H1 (cell line): ENCODE measurements at regions not wholly inside any gene's neighbourhood (a gene's known extent, or its start where the extent isn't known, plus 50 kb on each side); places are given as distances from the start of the nearest gene placed in this dataset.

Source experiments
- CTCF ChIA-PET: fragments of 300-600 bp; sonication (Branson Sonifier 250); formaldehyde crosslinking; loops from one replicate; lab custom pipeline; 2021; ENCODE audit not compliant: partially characterized antibody; lab: Charles Lee
- POLR2A ChIA-PET: fragments of 300-600 bp; sonication (Branson Sonifier 250); formaldehyde crosslinking; loops from one replicate; lab custom pipeline; 2021; ENCODE audit warnings: inconsistent platforms; ENCODE audit not compliant: partially characterized antibody; lab: Charles Lee
- DNase-seq, 2 experiments: peaks; one replicate each; pipeline versions ENCODE4 v3.0.0 to v3.0.0-alpha.2; 2010 to 2022; ENCODE audit warnings: low spot score in 2 of 2, low read depth in 1 of 2, mixed read lengths in 1 of 2
- FAIRE-seq: peaks from 2 replicates; lab custom pipeline; 2011; peaks lifted over from hg19 to GRCh38; lab: Jason Lieb, UNC
- H2AFZ ChIP-seq: 2 replicates; pipeline ENCODE4 v1.8.1; 2012; ENCODE audit warnings: low read length, inconsistent platforms
- H2AK5ac ChIP-seq: 2 replicates; pipeline ENCODE4 v1.6.1; 2013; ENCODE audit warnings: low read depth, low read length
- H2BK120ac ChIP-seq: replicated peaks from 2 replicates; pipeline ENCODE3; 2013; ENCODE audit warnings: low read depth, low read length, inconsistent platforms
- H2BK12ac ChIP-seq: 2 replicates; pipeline ENCODE4 v1.6.1; 2013; ENCODE audit warnings: low read depth, low read length
- H2BK15ac ChIP-seq: 2 replicates; pipeline ENCODE4 v1.6.1; 2013; ENCODE audit warnings: low read length
- H2BK20ac ChIP-seq: 2 replicates; pipeline ENCODE4 v1.6.1; 2013; ENCODE audit warnings: low read length
- H2BK5ac ChIP-seq: 2 replicates; pipeline ENCODE4 v1.6.1; 2013; ENCODE audit warnings: low read depth, low read length
- H3K14ac ChIP-seq: 2 replicates; pipeline ENCODE4 v1.6.1; 2013; ENCODE audit warnings: inconsistent platforms; ENCODE audit not compliant: insufficient read length
- H3K18ac ChIP-seq: 2 replicates; pipeline ENCODE4 v1.6.1; 2013; ENCODE audit warnings: low read length; ENCODE audit errors: extremely low read depth
- H3K23ac ChIP-seq: 2 replicates; pipeline ENCODE4 v1.6.1; 2013; ENCODE audit warnings: inconsistent platforms; ENCODE audit not compliant: insufficient read length
- H3K23me2 ChIP-seq: 2 replicates; pipeline ENCODE4 v1.6.1; 2013; ENCODE audit warnings: low read depth, low read length
- H3K27ac ChIP-seq: 2 replicates; pipeline ENCODE4 v1.6.1; 2011; ENCODE audit warnings: low read depth, low read length, inconsistent platforms
- H3K27me3 ChIP-seq, 4 experiments: replicated peaks in 1 of 4; 1 replicate in 1 of 4; 2 replicates in 3 of 4; pipeline versions ENCODE4 v1.6.1 to v1.8.1; 2011 to 2013; ENCODE audit warnings: low read length in 3 of 4, mild to moderate bottlenecking in 3 of 4, inconsistent platforms in 2 of 4, mixed read lengths in 2 of 4, moderate library complexity in 1 of 4; ENCODE audit not compliant: control insufficient read depth in 3 of 4, insufficient read depth in 3 of 4; ENCODE audit errors: extremely low read depth in 1 of 4
- H3K36me3 ChIP-seq, 4 experiments: 2 replicates each; pipeline versions ENCODE4 v1.6.1 to v1.8.1; 2011 to 2013; ENCODE audit warnings: mild to moderate bottlenecking in 4 of 4, low read length in 3 of 4, moderate library complexity in 2 of 4, control low read depth in 1 of 4, inconsistent platforms in 1 of 4; ENCODE audit not compliant: insufficient read depth in 4 of 4, control insufficient read depth in 2 of 4
- H3K4ac ChIP-seq: replicated peaks from 2 replicates; pipeline ENCODE3; 2013; ENCODE audit warnings: low read length, low read depth, mixed read lengths, inconsistent platforms; ENCODE audit not compliant: insufficient read length
- H3K4me1 ChIP-seq, 4 experiments: replicated peaks in 1 of 4; 1 replicate in 1 of 4; 2 replicates in 3 of 4; pipeline versions ENCODE4 v1.6.1 to v1.8.1; 2011 to 2013; ENCODE audit warnings: low read length in 3 of 4, inconsistent platforms in 2 of 4, mixed read lengths in 1 of 4; ENCODE audit not compliant: insufficient read depth in 4 of 4, control insufficient read depth in 3 of 4
- H3K4me2 ChIP-seq, 2 experiments: 2 replicates each; pipeline versions ENCODE4 v1.6.1 to v1.8.1; 2011 to 2013; ENCODE audit warnings: low read depth in 2 of 2, low read length in 2 of 2, control low read depth in 1 of 2, inconsistent platforms in 1 of 2, mild to moderate bottlenecking in 1 of 2; ENCODE audit not compliant: insufficient read depth in 1 of 2
- H3K4me3 ChIP-seq, 4 experiments: fragments of 200-600, 300-600 bp in 1 of 4; sonication (generic), shearing (Covaris generic), sonication (Bioruptor Twin) in 1 of 4; 2 replicates each; pipeline versions ENCODE4 v1.5.1 to v1.8.1; 2011 to 2016; ENCODE audit warnings: low read length in 4 of 4, low read depth in 3 of 4, control low read depth in 2 of 4, inconsistent platforms in 2 of 4, mild to moderate bottlenecking in 2 of 4, mixed read lengths in 1 of 4, moderate library complexity in 1 of 4; ENCODE audit not compliant: insufficient read depth in 2 of 4; ENCODE audit errors: extremely low read depth in 1 of 4
- H3K56ac ChIP-seq: replicated peaks from 2 replicates; pipeline ENCODE3; 2013; ENCODE audit warnings: low read depth, mild to moderate bottlenecking, mixed read lengths, low read length, inconsistent platforms; ENCODE audit not compliant: insufficient read length
- H3K79me1 ChIP-seq: 2 replicates; pipeline ENCODE4 v1.6.1; 2013; ENCODE audit warnings: low read depth, low read length, control low read depth
- H3K79me2 ChIP-seq, 2 experiments: 2 replicates each; pipeline versions ENCODE4 v1.6.1 to v1.8.1; 2012 to 2013; ENCODE audit warnings: low read length in 2 of 2, mild to moderate bottlenecking in 2 of 2, inconsistent platforms in 1 of 2; ENCODE audit not compliant: insufficient read depth in 2 of 2, control insufficient read depth in 1 of 2
- H3K9ac ChIP-seq, 4 experiments: replicated peaks in 1 of 4; 1 replicate in 1 of 4; 2 replicates in 3 of 4; pipeline versions ENCODE4 v1.6.1 to v1.8.1; 2011 to 2013; ENCODE audit warnings: low read depth in 3 of 4, low read length in 3 of 4, control low read depth in 2 of 4, mild to moderate bottlenecking in 2 of 4, moderate library complexity in 2 of 4, inconsistent platforms in 1 of 4; ENCODE audit errors: extremely low read depth in 1 of 4
- H3K9me3 ChIP-seq, 2 experiments: 2 replicates each; pipeline versions ENCODE4 v1.6.1 to v1.8.1; 2012 to 2013; ENCODE audit warnings: mild to moderate bottlenecking in 2 of 2, moderate library complexity in 2 of 2, control low read depth in 1 of 2, inconsistent platforms in 1 of 2, low read depth in 1 of 2, low read length in 1 of 2, mixed read lengths in 1 of 2; ENCODE audit not compliant: insufficient read depth in 2 of 2
- H4K20me1 ChIP-seq, 2 experiments: replicated peaks in 1 of 2; 2 replicates each; pipeline versions ENCODE3 to v1.8.1; 2011 to 2013; ENCODE audit warnings: inconsistent platforms in 2 of 2, low read length in 2 of 2, mild to moderate bottlenecking in 1 of 2; ENCODE audit not compliant: insufficient read depth in 2 of 2, control insufficient read depth in 1 of 2
- H4K5ac ChIP-seq: 2 replicates; pipeline ENCODE4 v1.6.1; 2013; ENCODE audit warnings: low read length, low read depth, mixed read lengths, inconsistent platforms; ENCODE audit not compliant: insufficient read length
- H4K8ac ChIP-seq: 2 replicates; pipeline ENCODE4 v1.8.0; 2013; ENCODE audit warnings: mild to moderate bottlenecking, moderate library complexity, low read length, inconsistent platforms; ENCODE audit not compliant: insufficient read depth; ENCODE audit errors: extremely low read depth
- H4K91ac ChIP-seq: replicated peaks from 2 replicates; pipeline ENCODE3; 2013; ENCODE audit warnings: low read length, mixed read lengths, inconsistent platforms; ENCODE audit not compliant: insufficient read length
- ASH2L ChIP-seq: fragments of 200-600, 300-600 bp; sonication (generic); IDR thresholded peaks from one replicate; pipeline ENCODE4 v1.7.1; 2017; ENCODE audit warnings: low read length
- GTF2F1 ChIP-seq: IDR thresholded peaks from 2 replicates; pipeline ENCODE4 v1.6.1; 2012; ENCODE audit warnings: low read depth, low read length, improper control_type of control experiment, borderline replicate concordance
- HDAC6 ChIP-seq: IDR thresholded peaks from one replicate; pipeline ENCODE4 v1.7.1; 2012; ENCODE audit warnings: low read depth, mild to moderate bottlenecking, inconsistent platforms, low read length, moderate library complexity
- POU5F1 ChIP-seq: IDR thresholded peaks from 2 replicates; pipeline ENCODE4 v1.6.1; 2011; ENCODE audit warnings: low read depth, mild to moderate bottlenecking, low read length, moderate library complexity
- RAD21 ChIP-seq, 2 experiments: IDR thresholded peaks in 1 of 2; conservative IDR thresholded peaks in 1 of 2; 2 replicates each; pipeline ENCODE4 v1.6.1; 2011; ENCODE audit warnings: low read depth in 2 of 2, low read length in 2 of 2, improper control_type of control experiment in 1 of 2, inconsistent platforms in 1 of 2, mild to moderate bottlenecking in 1 of 2, moderate library complexity in 1 of 2
- RBBP5 ChIP-seq: IDR thresholded peaks from 2 replicates; pipeline ENCODE4 v1.7.1; 2012; ENCODE audit warnings: low read depth, mild to moderate bottlenecking, inconsistent platforms, low read length, moderate library complexity, borderline replicate concordance
- SP1 ChIP-seq: IDR thresholded peaks from 2 replicates; pipeline ENCODE4 v1.6.1; 2011; ENCODE audit warnings: low read depth, low read length
- TEAD4 ChIP-seq: IDR thresholded peaks from 2 replicates; pipeline ENCODE4 v1.6.1; 2012; ENCODE audit warnings: low read depth, low read length, inconsistent platforms, mixed read lengths
- ZNF274 ChIP-seq: IDR thresholded peaks from 2 replicates; pipeline ENCODE4 v1.7.0; 2012; ENCODE audit warnings: low read length, borderline replicate concordance; ENCODE audit errors: extremely low read depth
- WGBS, 2 experiments: shearing (Covaris generic) in 1 of 2; methylation state at CpG; one replicate each; pipeline versions ENCODE4 v1.1.6 to v1.1.7; 2013 to 2015; ENCODE audit warnings: low lambda C conversion rate in 2 of 2, mixed read lengths in 2 of 2, inconsistent platforms in 1 of 2, low coverage in 1 of 2, missing lambda C conversion rate in 1 of 2; ENCODE audit not compliant: insufficient replicate concordance in 2 of 2, insufficient coverage in 1 of 2, insufficient read length in 1 of 2; ENCODE audit errors: extremely low coverage in 1 of 2, missing lambda C conversion rate in 1 of 2; 5-methylcytosine and 5-hydroxymethylcytosine counted together
- TF ChIP-seq, protein P1 (sequence below): IDR thresholded peaks from 2 replicates; pipeline ENCODE4 v1.6.1; 2011; ENCODE audit warnings: low read length, improper control_type of control experiment
- TF ChIP-seq, protein P2 (sequence below), 3 experiments: IDR thresholded peaks; 1 replicate in 2 of 3; 2 replicates in 1 of 3; pipeline versions ENCODE4 v1.5.1 to v1.6.1; 2011; ENCODE audit warnings: low read length in 3 of 3, mild to moderate bottlenecking in 3 of 3, inconsistent platforms in 2 of 3, low read depth in 1 of 3, moderate library complexity in 1 of 3; ENCODE audit not compliant: insufficient read depth in 1 of 3; ENCODE audit errors: control extremely low read depth in 1 of 3

DNA sequence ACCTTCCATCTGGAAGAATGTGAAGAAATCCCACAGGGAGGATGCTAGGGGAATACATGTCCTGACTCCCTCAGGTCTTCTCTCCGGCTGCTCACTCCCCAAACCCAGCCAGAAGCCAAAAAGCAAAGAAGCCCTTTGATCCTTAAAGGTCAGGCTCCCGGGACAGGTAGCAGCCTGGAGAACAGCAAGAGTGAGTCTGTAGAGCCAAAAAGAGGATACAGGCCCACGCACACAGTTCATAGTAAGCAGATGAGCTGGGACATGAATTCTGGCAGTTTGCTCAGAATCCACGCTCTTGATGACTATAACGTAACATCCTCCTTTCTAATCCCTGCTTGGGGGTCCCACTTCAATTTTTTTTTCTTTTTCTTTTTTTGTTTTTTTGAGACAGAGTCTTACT, 72.0 kb upstream of the SLC44A1 start:
- Histone ChIP-seq H3K79me1 (no peaks in the 10 kb centered on the region), H4K20me1 (no peaks in the 10 kb centered on the region), H3K23me2 (no peaks in the 10 kb centered on the region), H4K5ac (no peak overlapping the region), H3K9me3 (no peaks in the 10 kb centered on the region), H3K27ac (no peak overlapping the region), H3K9ac (no peak overlapping the region), H2BK20ac (no peak overlapping the region; the same call in 1 of the 2 replicates), H3K27me3 (no peaks in the 10 kb centered on the region), H2AK5ac (no peak overlapping the region), H3K4me3 (no peak overlapping the region), H3K79me2 (no peaks in the 10 kb centered on the region), H3K14ac (no peak overlapping the region), H2BK15ac (no peak overlapping the region), H3K4ac (no peak overlapping the region), H4K91ac (no peak overlapping the region), H3K23ac (no peak overlapping the region), H2BK12ac (no peak overlapping the region), H2BK120ac (no peak overlapping the region), H2BK5ac (no peak overlapping the region), H3K4me2 (no peak overlapping the region; a peak in 1 of 4 replicates), H4K8ac (no peak overlapping the region), H3K18ac (no peak overlapping the region), H3K36me3 (no peaks in the 10 kb centered on the region), H3K4me1 (peaks cover 0 to 21% (median 13%) of the 10 kb centered on the region in 4 experiments; a peak in 5 of 7 replicates), H2AFZ (no peak overlapping the region), H3K56ac (no peak overlapping the region)
- ChIA-PET CTCF (no interaction called here), POLR2A (interaction anchor here (0.8 to 2.1 kb wide), 2 partner anchors 72 to 180 kb away, joined by 4 to 9 read pairs; partner anchors contain the start of gene SLC44A1)
- no peak for FAIRE-seq
- DNase-seq, result no peak
- WGBS, 2 experiments, result 84% methylated on average over 5 of the region's 5 CpGs; no CpG with 5 or more reads in 1 of the 2 experiments
- no peak for TF ChIP-seq HDAC6
- no peak for TF ChIP-seq SP1
- no peak for TF ChIP-seq RBBP5
- TF ChIP-seq, protein P1, sequence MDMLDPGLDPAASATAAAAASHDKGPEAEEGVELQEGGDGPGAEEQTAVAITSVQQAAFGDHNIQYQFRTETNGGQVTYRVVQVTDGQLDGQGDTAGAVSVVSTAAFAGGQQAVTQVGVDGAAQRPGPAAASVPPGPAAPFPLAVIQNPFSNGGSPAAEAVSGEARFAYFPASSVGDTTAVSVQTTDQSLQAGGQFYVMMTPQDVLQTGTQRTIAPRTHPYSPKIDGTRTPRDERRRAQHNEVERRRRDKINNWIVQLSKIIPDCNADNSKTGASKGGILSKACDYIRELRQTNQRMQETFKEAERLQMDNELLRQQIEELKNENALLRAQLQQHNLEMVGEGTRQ, result no peak
- no peak for TF ChIP-seq POU5F1
- TF ChIP-seq TEAD4, result no peak
- no peak for TF ChIP-seq ZNF274
- no peak for TF ChIP-seq ASH2L
- no peak for TF ChIP-seq RAD21 (IDR thresholded peaks at IDR 0.05 in 1 of 2, conservative IDR thresholded peaks at IDR 0.05 in 1 of 2; ENCODE audit: low read depth in 2 of 2, low read length in 2 of 2)
- TF ChIP-seq, protein P2, sequence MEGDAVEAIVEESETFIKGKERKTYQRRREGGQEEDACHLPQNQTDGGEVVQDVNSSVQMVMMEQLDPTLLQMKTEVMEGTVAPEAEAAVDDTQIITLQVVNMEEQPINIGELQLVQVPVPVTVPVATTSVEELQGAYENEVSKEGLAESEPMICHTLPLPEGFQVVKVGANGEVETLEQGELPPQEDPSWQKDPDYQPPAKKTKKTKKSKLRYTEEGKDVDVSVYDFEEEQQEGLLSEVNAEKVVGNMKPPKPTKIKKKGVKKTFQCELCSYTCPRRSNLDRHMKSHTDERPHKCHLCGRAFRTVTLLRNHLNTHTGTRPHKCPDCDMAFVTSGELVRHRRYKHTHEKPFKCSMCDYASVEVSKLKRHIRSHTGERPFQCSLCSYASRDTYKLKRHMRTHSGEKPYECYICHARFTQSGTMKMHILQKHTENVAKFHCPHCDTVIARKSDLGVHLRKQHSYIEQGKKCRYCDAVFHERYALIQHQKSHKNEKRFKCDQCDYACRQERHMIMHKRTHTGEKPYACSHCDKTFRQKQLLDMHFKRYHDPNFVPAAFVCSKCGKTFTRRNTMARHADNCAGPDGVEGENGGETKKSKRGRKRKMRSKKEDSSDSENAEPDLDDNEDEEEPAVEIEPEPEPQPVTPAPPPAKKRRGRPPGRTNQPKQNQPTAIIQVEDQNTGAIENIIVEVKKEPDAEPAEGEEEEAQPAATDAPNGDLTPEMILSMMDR (IDR thresholded peaks at IDR 0.05; ENCODE audit: control extremely low read depth in 1 of 3, insufficient read depth in 1 of 3, low read depth in 1 of 3, low read length in 3 of 3), result no peak
- TF ChIP-seq GTF2F1, result no peak
